ENCODE measurements at regions not wholly inside any gene's neighbourhood (a gene's known extent, or its start where the extent isn't known, plus 50 kb on each side); places are given as distances from the start of the nearest gene placed in this dataset.

DNA sequence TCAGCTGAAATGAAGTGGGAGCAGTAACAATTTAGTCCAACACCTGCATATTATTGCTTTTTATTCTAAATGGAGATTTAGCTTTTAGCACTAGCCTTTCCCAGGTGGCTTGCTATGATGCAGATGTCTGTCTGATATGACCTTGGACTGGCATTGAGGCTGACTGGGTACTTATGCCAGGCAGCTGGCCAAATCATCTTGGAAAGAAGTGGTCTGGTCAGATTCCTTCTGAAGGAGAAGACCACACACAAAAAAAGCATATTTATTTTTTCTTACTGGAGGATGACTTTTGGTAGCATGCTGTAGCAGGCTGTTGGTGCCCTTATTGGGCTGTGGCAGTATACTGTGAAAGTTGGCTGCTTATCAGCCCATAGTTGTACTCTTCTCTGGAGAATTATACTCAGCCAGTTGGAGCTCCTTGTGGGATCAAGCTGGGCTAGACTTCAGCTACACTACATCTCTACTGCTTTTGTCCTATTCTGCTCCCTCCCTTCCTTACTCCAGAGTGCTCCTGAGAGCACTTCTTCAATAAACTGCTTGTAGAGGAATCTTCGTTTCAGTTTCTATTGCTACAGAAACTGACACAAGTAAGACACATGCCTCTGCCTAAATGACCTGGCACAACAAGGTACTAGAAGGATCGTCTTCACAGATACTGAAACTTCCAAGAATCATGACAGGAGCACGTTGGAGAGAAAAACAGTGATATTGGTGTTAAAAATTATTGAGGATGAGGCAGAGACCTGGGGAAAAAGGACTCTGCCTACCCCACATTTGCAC lies 196.8 kb upstream of the RPS6KA3 start:
- no peak for DNase-seq

DNA sequence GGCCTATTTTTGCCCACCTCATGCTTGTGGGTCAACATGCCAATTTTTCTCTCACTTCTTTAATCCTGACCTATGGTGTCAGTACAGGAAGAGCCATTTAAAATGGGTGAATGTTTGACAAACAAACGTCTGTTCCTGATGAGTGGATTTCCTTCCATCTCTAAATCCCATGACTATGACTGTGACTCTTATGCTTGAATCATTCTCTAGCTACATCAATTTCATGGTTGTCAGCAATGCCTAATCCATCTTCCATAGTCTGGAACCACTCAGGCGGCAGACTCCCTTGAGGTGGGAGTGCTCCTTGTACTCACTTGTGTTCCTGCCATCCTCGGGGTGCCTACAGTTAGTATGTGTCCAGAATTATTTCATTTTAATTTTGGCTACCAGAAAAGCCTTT lies 194.9 kb upstream of the RPS6KA3 start:
- no peak for DNase-seq

DNA sequence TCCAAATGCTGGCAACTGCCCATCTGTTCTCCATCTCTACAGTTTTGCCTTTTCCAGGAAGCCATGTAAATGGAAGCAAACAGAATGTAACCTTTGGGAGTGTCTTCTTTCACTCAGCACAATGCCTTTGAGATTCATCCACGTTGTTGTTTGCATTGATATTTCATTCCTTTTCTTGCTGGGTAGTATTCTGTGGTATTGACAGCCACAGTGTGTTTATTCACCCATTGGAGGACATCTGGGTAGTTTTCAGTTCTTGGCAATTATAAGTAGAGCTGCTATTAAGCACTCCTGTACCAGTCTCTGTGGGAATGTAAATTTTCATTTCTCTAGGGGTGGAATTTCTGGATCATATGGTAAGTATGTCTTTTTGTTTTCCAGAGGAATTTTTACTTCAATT lies 194.3 kb upstream of the RPS6KA3 start:
- DNase-seq = no peak

DNA sequence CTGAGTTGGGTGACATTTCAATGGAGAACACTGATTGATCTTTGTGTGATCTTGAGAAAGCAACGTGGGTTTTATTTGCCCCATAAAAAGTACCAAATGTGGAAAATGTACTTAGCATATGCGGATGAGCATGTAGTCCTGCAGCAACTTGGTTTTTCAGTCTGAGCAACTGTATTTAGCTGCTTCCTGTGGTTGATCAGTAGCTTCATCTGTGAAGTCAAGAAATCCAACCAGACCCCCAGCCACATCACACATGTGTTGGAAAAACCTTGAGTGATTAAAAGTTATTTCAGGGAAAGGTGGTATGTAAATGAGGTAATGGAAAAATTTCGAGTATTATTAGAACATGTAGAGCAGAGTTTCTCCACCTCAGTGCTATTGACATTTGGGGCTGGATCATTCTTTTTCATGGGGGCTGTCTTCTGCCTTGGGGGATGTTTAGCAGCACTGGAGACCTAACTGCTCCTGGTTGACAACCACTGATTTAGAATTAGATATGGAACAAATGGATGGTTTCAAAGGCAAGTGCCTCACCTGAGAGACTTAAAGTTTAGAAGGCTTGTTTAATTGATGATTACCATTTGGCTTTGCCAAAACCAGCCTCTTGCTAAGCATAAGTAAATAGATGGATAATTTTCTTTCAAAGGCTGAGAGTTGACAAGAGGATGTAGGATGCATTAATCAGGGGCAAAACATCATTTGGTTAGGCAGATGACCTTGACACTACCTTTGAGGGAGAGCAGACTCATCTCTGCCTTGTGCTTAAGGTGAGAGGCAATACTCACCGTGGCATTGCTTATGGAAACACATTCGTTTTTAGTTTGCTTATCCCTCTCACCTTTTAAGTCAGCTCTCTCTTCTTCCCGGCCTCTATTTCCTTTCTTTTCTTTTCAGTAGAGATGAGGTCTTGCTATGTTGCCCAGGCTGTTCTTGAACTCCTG lies 193.0 kb upstream of the RPS6KA3 start:
- DNase-seq = no peak

DNA sequence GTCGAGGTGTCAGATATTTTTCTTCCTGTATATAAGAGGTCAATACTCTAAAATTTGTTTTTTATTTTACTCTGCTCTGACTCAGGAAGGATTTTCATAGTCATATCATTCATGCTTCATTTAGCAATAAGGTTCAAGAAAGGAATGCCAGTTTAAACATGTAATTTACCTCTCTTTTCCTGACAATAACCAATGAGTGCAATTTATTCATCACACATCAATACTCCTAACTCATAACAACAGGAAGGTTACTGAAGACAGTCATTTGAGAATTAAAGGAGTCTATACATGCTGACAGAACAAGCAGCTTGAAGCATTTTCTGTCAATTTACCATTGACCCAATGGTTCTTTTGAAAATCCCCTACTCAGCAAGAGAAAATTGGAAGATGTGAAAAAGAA lies 190.3 kb upstream of the RPS6KA3 start:
- no peak for DNase-seq

DNA sequence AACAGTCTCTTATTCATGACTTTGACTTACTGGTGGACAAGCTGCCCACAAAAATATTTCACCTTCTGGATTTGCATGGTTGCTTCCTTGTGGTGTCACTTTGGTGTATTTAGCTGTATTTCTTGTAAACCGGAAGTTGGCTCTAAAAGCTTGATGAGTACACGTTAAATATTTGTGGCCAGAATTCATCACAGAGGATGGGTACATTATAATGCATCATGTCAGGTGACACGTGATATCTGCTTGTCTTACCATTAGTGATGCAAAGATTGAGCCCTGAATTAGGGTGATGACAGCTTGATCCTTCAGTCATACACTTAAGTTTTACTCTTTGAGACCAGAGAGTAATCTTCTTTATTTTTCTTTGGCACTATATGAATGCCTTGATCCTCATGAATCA lies 188.3 kb upstream of the RPS6KA3 start:
- peak; percentile 5 for DNase-seq

DNA sequence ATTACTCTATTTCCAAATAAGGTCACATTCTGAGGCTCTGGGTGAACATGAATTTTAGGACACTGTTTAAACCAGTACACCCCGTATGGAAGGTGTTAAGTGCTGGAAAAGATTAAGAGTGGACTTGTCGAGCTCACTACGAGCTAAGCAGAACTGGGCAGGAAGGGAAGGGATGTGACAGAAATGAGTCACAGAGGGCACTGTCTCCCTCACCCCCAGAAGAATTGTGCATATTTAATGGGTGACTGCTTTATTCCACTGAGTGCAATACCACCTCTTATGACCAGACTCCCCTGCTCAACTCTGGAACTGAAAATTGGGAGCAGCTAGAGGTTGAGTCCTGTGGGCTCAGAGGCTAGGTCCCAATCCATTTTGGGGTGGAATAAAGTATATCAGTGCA lies 187.4 kb upstream of the RPS6KA3 start:
- no peak for DNase-seq

DNA sequence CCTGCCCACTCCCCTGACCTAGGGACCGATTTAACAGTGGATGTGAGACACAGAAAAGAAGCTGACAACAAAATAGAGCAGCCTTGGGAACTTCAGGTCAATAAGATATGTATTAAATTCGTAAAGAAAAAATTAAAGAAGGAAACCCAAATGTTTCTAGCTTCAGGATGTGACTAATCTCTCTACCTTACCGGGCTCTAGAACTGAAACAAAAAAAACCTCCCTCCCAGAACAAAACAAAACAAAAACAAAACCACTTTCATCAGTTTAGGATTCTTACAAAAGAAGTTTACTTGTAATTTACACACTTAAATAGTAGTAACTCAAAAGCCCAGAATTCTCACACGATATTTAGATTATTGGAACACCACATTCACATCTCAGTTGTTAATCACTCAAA lies 185.8 kb upstream of the RPS6KA3 start:
- DNase-seq = peak; percentile 39

DNA sequence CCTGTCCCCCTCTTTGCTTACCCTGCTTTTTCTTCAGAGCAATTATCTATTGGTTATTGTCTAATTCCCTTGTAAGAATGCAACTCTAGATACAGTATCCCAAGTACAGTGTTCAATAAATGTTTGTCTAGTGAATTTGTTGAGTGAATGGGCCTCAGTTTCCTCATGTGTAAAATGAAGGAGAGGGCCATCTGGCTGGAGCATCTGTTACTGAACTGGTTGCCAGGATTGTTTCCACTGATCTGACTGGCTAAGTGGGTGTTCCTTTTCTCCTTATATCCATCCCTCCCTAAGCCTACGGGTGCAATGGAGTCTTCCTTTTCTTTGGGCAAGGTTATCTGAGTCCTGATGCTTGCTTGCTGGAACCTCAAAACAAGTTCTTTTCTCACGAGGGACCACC lies 185.2 kb upstream of the RPS6KA3 start:
- no peak for DNase-seq

DNA sequence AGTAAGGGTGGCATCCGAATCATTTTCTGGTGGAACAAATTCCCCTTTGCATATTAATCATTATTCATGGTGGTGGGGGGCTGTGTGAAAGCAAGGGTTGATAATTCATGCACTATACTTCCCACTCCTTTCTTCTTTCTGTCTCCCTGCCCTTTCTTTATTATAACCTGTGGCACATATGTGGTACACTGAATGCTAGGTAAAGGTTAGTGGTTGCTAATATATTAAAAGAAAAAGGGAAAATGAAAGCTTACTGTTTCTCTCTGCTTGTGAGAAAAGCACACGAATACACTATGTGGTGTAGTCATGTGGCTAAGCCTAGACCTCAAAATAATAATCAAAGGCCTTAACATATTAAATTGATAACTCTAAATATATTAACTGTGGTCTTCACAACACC lies 178.4 kb upstream of the RPS6KA3 start:
- DNase-seq = no peak

DNA sequence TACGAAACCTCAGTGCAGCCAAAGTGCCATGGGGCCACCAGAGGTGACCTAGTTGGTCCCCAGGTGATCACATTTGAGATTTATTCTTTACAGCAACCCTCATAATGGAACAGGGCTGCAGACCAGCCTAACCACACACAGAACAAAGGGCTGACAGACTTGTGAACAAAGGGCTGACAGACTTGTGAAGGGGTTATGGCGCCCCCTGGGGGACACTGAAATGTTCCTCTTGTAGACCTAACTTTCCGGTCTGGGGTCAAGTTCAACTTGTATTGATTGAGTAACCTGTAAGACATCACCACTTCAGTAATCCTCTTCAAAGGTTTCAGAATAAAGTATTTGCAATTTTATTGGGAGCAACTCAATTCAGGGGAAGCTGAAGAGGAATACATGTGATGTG lies 175.9 kb upstream of the RPS6KA3 start:
- peak; percentile 86 for DNase-seq

DNA sequence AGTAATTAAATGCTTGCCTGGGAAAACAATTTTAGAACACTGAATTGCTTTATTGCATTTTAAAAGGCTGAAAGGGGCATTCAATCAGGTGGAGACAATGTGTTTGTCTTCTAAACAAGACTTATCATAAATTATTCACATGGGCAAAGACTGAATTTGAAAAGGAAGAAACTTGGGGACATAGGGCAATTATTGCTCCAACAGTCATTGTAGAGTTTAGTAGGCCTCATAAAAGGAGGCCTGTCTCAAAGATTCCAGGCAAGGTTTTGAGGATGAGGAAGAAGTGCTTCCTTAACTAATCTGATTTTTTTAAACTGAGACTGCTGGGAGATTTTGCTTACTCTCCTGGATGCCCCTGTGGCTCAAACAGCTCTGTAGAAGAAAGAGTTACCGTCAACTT lies 174.4 kb upstream of the RPS6KA3 start:
- DNase-seq = no peak

DNA sequence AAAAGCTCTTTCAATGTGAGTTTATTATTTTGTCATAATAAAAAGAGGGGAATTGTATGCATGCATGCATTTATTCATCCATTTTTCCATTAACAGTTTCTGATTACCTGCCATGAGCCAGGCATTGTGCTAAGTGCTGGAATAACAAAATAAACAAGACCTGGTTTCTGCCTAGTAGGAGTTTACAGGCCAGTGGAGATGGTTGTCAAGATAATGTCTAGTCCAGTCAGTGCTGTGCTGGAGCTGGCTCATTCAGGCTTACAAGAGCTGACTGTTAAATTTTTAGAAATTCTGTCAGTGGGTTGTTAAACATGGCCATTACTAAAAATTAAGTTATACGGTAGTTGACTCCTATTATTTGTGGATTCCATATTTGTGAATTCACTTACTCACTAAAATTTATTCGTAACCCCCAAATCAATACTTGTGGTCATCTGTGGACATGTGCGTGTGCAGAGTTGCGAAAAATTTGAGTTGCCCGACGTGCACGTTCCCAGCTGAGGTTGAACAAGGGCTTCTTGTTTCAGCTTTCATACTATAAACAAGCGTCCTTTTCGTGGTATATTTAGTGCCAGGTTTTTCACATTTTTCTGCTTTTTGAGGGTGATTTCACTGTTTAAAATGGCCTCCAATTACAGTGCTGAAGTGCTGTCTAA lies 172.3 kb upstream of the RPS6KA3 start:
- no peak for DNase-seq

DNA sequence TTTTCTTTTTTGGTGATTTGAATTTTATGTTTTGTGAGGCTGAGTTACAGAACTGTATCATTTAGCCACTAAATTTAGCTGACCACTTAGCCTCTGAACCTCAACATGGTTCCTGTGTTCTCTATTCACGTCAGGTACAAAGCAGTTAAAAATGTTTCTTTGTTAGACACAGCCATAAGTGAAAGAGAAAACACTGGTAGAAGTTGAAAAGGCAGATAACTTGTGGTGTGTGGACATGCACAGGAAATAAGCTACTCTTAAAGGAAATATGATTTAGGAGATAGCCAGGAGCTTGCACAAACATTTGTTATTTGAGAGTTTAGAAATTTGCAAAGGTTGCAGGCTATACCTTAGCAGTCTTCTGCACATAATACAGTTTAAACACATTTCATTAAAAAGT lies 171.0 kb upstream of the RPS6KA3 start:
- peak; percentile 43 for DNase-seq

DNA sequence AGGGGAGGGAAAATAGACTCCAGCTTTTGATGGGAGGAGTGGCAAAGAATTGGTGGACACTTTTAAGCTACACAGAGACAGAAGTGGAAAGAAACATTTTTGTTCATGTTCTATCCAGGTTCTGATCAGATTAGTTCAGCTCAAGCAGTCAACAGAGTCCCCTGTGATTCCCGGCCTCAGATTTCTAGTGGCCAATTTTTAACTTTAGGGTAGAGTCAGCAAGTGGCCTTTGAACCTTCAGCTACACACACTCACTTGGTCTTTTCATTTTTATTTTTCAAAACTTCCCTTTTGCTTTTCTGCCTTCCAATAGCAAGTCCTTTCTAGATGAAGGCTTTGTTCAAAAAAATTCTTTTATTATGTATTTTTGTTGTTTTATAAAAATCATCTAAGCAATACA lies 169.2 kb upstream of the RPS6KA3 start:
- DNase-seq = no peak

DNA sequence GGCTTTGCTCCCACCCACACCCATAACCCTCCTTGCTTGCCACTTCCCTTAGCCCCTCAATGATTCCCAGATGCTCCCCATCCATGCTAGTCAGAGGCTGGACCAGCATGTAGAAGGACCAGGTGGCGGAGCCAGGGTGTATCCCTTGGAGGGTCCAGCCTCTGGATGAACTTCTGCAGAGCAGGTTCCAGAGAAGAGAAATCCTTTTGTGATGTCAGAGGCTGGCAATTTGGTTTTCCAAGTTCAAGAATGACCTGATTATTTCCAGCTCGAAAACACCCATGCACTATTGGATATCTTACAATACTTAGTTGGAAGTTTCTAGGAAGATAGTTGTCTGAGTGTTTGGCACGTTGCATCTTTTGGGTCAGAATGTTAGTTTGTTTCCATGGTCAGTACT lies 168.3 kb upstream of the RPS6KA3 start:
- DNase-seq = no peak

DNA sequence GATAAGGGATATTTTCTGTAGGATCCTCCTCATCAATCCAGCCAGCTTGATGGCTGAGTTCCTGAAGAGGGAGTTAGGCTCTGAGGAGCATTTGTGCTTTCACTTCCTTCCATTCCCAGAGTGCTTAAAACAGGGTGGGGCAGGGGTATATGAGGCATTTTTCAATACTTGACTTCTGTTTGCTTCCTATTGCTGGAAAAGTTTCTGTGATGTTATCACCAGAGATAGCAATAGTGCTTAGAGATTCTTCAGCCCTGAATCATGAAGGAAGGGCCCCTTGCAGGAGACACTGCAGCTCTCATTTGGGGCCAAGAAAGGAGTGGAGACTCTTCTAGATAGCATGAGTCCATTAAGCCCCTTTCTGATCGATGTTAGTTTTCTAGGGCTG lies 166.7 kb upstream of the RPS6KA3 start:
- DNase-seq = no peak

DNA sequence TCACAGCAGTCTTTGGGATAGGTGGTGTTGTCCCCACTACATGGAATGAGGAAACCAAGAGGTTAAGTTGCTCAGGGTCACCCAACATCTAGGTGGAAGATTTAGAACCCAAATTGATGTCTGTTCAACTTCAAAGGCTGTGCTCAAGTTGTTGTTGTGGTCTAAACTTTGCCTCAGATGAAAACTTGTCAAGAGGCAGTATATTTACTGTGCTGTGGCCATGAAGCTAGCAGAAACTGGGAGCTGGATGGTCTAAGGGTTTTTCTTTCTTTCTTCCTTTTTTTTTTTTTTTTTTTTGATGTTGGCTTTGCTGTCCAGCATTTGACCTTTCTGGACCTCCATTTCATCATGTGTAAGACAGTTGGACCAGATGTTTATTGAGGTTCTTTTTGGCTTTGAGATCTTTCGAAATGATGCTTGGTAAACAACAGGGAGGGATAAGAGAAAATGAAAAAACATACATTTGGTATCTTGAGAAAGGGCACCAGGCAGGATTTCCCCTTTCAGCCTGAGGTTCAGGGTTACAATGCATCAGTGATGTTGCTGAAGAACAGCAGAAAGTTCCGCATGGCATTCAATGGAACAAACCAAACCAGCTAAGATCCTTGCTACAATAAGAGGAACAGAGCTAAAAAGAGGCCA lies 166.2 kb upstream of the RPS6KA3 start:
- no peak for DNase-seq

DNA sequence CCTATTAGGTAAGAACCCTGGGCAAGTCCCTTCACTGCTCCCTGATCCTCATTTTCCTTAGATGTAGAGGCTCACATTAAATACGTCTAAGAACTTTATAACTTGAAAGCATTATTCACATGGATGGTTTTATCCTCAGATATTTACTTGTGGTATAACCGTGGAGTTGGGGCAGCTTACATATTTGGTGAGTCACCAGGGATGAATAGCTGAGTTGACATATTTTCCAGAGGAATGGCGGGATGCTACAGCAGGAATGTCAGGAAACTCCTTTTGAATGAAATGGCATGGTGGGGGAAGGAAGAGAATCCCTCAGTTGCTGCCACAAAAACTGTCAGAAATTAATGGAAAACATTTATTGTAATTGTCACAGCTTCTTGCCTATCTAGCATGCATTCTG lies 165.3 kb upstream of the RPS6KA3 start:
- no peak for DNase-seq

DNA sequence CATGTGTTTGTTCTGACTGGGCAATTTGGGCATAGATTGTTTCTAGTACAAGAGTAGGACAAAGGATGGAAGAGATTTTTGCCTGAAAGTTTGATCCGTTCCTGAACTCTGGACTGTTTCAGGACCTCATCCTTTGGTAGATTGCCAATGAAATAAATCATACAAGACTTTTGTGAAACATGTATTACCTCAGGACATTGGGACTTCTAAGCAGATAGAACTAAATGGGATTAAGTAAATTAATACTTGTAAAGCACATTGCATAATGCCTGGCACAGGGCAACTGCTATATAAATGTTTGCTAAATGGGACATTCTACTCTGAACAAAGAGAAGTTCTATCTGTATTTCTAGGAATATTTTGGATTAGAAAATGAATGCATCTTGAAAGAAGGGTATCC lies 164.8 kb upstream of the RPS6KA3 start:
- no peak for DNase-seq

DNA sequence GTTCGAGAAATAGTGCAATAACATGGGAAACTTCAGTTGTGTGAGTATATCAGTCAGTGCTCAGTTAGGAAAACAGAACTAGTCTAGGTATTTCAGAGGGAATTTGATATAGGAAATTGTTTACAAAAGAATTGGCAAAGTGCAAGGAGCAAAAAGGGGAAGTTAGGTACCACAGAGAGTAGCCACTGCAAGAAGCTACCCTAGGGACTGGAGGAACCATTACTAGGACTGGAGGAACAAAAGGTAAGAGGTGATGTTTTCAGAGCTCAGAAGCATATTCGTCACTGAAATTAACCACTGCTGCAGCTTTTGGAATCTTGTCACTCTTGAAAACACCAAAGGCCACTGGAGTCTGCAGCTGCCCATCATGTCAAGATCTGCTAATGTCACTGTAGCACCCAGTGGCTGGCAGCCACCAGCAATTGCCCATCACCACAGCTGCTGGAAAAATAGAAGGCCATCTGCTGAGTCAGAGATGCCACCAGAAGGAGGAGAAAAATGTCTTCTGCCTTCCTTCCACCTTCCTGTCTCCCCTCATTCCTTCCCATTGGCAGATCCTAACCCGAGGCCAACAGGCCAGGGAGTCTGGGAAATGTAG lies 160.6 kb upstream of the RPS6KA3 start:
- no peak for DNase-seq

DNA sequence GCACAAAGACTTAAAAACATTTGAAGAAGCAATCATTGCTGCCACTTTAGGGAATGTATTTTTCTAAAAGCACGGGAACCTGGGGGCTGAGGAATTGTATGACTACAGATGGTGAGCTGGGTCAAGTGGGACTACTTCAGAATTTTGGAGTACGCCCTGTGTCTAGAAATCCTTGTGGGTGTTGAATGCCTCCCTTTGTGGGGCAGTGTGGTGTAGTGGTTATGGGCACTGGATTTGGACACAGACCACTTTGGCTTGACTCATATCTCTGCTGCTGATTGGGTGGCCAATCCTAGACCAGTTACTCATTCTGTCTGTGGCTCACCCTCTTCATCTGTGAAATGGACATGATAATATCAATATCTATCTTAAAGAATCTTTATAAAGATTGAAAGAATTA lies 155.0 kb upstream of the RPS6KA3 start:
- no peak for DNase-seq

DNA sequence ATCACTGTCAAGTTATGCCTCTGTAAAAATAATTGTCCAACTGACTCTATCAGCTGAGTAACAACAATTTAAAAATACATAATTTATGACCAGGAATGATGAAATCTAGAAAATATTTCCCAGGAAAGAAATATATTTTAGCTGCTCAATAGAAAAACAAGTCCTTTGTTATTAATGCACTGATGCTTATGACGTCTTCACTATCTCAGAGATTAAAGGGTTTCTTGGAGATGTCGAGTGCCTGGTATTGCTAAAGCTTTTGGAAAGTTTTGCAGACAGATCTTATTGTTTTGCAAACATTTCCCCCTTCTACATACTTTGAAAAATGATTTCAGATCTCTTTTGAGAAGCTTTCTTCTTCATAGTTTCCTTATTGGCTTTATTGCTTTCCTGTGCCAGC lies 154.6 kb upstream of the RPS6KA3 start:
- DNase-seq = no peak
